Left lung (tissue), 4 donors: ENCODE measurements at regions not wholly inside any gene's neighbourhood (a gene's known extent, or its start where the extent isn't known, plus 50 kb on each side); places are given as distances from the start of the nearest gene placed in this dataset.

ENCODE experiments used
- ATAC-seq: fragments of 200-7000 bp; cut with Tn5 transposase; one replicate; pipeline ENCODE4 v1.9.1; 2020; ENCODE audit warnings: moderate library complexity
- DNase-seq, 4 donors: peaks; one replicate each; pipeline ENCODE4 v3.0.0-alpha.2; 2013 to 2020
- H3K27ac ChIP-seq, 2 donors: fragments of 200-600 bp; sonication (generic) in 1 of 2; one replicate each; pipeline versions ENCODE4 v1.5.0 to v1.8.0; 2020 to 2021
- H3K27me3 ChIP-seq, 2 donors: fragments of 200-600 bp; sonication (generic) in 1 of 2; one replicate each; pipeline versions ENCODE4 v1.5.0 to v1.8.0; 2020 to 2021
- H3K36me3 ChIP-seq, 2 donors: fragments of 200-600 bp; sonication (generic) in 1 of 2; one replicate each; pipeline versions ENCODE4 v1.5.0 to v1.8.0; 2020 to 2021
- H3K4me1 ChIP-seq, 2 donors: fragments of 200-600 bp; one replicate each; pipeline ENCODE4 v1.8.0; 2021
- H3K4me3 ChIP-seq, 2 donors: fragments of 200-600 bp; sonication (generic) in 1 of 2; one replicate each; pipeline versions ENCODE4 v1.5.0 to v1.8.0; 2020 to 2021; ENCODE audit warnings: mild to moderate bottlenecking in 1 of 2
- H3K9me3 ChIP-seq, 2 donors: fragments of 200-600 bp; sonication (generic) in 1 of 2; one replicate each; pipeline versions ENCODE4 v1.5.0 to v1.8.0; 2020 to 2021
- CTCF ChIP-seq, 2 donors: fragments of 200-600 bp; sonication (generic) in 1 of 2; IDR thresholded peaks; one replicate each; pipeline versions ENCODE4 v1.5.0 to v1.8.0; 2021; ENCODE audit warnings: antibody characterized with exemption in 2 of 2
- intact Hi-C, 2 donors: fragments of 100-400 bp; cut with DNase I; formaldehyde crosslinking; loops; one replicate each; pipeline versions ENCODE4 v1.11.2 to v1.14.2; 2022
- donor health status: DM: no; HTN: yes; CAD: no.
- donor health status: DM: no; HTN: no; CAD: no.

- H3K36me3 ChIP-seq, result no peaks in the 10 kb centered on the region
- no peak overlapping the region for H3K27ac ChIP-seq
- no peak overlapping the region for H3K4me3 ChIP-seq
- no peaks in the 10 kb centered on the region for H3K9me3 ChIP-seq
- intact Hi-C loops, result no loop called here
- H3K4me1 ChIP-seq, result peaks cover 0 to 13% of the 10 kb centered on the region in 2 donors
- ATAC-seq, result no peak
- H3K27me3 ChIP-seq, result no peaks in the 10 kb centered on the region
- TF ChIP-seq CTCF (IDR thresholded peaks at IDR 0.05), result no peak
- DNase-seq, result no peak
These were observed 111.6 kb upstream of the DLX2 start for GRCh38 chr2:172214252-172214651.

- Histone ChIP-seq H3K27ac (no peak overlapping the region), H3K9me3 (no peaks in the 10 kb centered on the region), H3K36me3 (no peaks in the 10 kb centered on the region), H3K27me3 (no peaks in the 10 kb centered on the region), H3K4me3 (no peak overlapping the region), H3K4me1 (peaks cover 0 to 2% of the 10 kb centered on the region in 2 donors)
- TF ChIP-seq CTCF (IDR thresholded peaks at IDR 0.05), result no peak
- intact Hi-C loops, result no loop called here
- no peak for DNase-seq
- no peak for ATAC-seq
These were observed 112.7 kb upstream of the DLX2 start for GRCh38 chr2:172215172-172215935.

GRCh38 chr2:172215936-172216335, 113.2 kb upstream of the DLX2 start:
- no peak for DNase-seq
- no peaks in the 10 kb centered on the region for H3K36me3 ChIP-seq
- intact Hi-C loops, result no loop called here
- H3K9me3 ChIP-seq, result no peaks in the 10 kb centered on the region
- no peaks in the 10 kb centered on the region for H3K4me1 ChIP-seq
- no peaks in the 10 kb centered on the region for H3K27me3 ChIP-seq
- ATAC-seq, result no peak
- H3K27ac ChIP-seq, result no peak overlapping the region
- no peak overlapping the region for H3K4me3 ChIP-seq
- TF ChIP-seq CTCF (IDR thresholded peaks at IDR 0.05), result no peak

GRCh38 chr2:172216477-172216876, 113.8 kb upstream of the DLX2 start:
- Histone ChIP-seq H3K4me1 (no peaks in the 10 kb centered on the region), H3K36me3 (no peaks in the 10 kb centered on the region), H3K4me3 (no peak overlapping the region), H3K27ac (no peak overlapping the region), H3K9me3 (no peaks in the 10 kb centered on the region), H3K27me3 (no peaks in the 10 kb centered on the region)
- intact Hi-C loops, result no loop called here
- ATAC-seq, result no peak
- DNase-seq, result no peak
- no peak for TF ChIP-seq CTCF (IDR thresholded peaks at IDR 0.05)

- TF ChIP-seq CTCF (IDR thresholded peaks at IDR 0.05), result no peak
- no peak overlapping the region for H3K4me3 ChIP-seq
- intact Hi-C loops, result no loop called here
- H3K27me3 ChIP-seq, result no peaks in the 10 kb centered on the region
- H3K36me3 ChIP-seq, result no peaks in the 10 kb centered on the region
- ATAC-seq, result no peak
- H3K27ac ChIP-seq, result no peak overlapping the region
- DNase-seq, result no peak
- no peaks in the 10 kb centered on the region for H3K4me1 ChIP-seq
- no peaks in the 10 kb centered on the region for H3K9me3 ChIP-seq
These were observed 116.5 kb upstream of the DLX2 start for GRCh38 chr2:172219201-172219600.
